Smooth muscle cell (in vitro differentiated cells): ENCODE measurements at regions not wholly inside any gene's neighbourhood (a gene's known extent, or its start where the extent isn't known, plus 50 kb on each side); places are given as distances from the start of the nearest gene placed in this dataset.

ENCODE experiments used
- DNase-seq: peaks from one replicate; lab custom pipeline; 2025; ENCODE audit not compliant: unreplicated experiment; lab: John Stamatoyannopoulos, UW
- H2AFZ ChIP-seq: fragments of 200-600 bp; sonication (generic); 2 replicates; pipeline ENCODE4 v1.6.0; 2016; ENCODE audit warnings: antibody characterized with exemption, low read depth, mild to moderate bottlenecking
- H3F3A ChIP-seq: fragments of 200-600 bp; sonication (generic); 2 replicates; pipeline ENCODE4 v1.6.0; 2017; ENCODE audit warnings: antibody characterized with exemption, low read depth
- H3K27ac ChIP-seq: fragments of 200-600 bp; sonication (generic); 2 replicates; pipeline ENCODE4 v1.5.1; 2016; ENCODE audit warnings: low read depth, mild to moderate bottlenecking
- H3K27me3 ChIP-seq: fragments of 200-600 bp; sonication (generic); 2 replicates; pipeline ENCODE4 v1.6.1; 2016; ENCODE audit warnings: low read depth, mild to moderate bottlenecking
- H3K36me3 ChIP-seq: fragments of 200-600 bp; sonication (generic); 2 replicates; pipeline ENCODE4 v1.5.1; 2016; ENCODE audit warnings: low read depth
- H3K4me1 ChIP-seq: fragments of 200-600 bp; sonication (generic); 2 replicates; pipeline ENCODE4 v1.5.1; 2016; ENCODE audit warnings: low read depth
- H3K4me2 ChIP-seq: fragments of 200-600 bp; sonication (generic); 2 replicates; pipeline ENCODE4 v1.6.0; 2016; ENCODE audit warnings: mild to moderate bottlenecking
- H3K4me3 ChIP-seq: fragments of 200-600 bp; sonication (generic); 2 replicates; pipeline ENCODE4 v1.5.1; 2016; ENCODE audit warnings: mild to moderate bottlenecking
- H3K79me2 ChIP-seq: fragments of 200-600 bp; sonication (generic); 2 replicates; pipeline ENCODE4 v1.6.0; 2016; ENCODE audit warnings: low read depth, mild to moderate bottlenecking
- H3K9ac ChIP-seq: fragments of 200-600 bp; sonication (generic); 2 replicates; pipeline ENCODE4 v1.6.0; 2016; ENCODE audit warnings: low read depth
- H3K9me3 ChIP-seq: fragments of 200-600 bp; sonication (generic); replicated peaks from 2 replicates; pipeline ENCODE4 v1.5.1; 2016; ENCODE audit warnings: low read depth
- H4K20me1 ChIP-seq: fragments of 200-600 bp; sonication (generic); 2 replicates; pipeline ENCODE4 v1.6.0; 2016; ENCODE audit warnings: low read depth
- WGBS: methylation state at CpG from one replicate; pipeline ENCODE4 v1.1.7; 2016; ENCODE audit warnings: low lambda C conversion rate; 5-methylcytosine and 5-hydroxymethylcytosine counted together
- TF ChIP-seq, protein P1 (sequence below): fragments of 200-600 bp; sonication (generic); IDR thresholded peaks from 2 replicates; pipeline ENCODE4 v1.5.1; 2017; ENCODE audit warnings: borderline replicate concordance, mild to moderate bottlenecking, antibody characterized with exemption; ENCODE audit not compliant: insufficient read depth, poor library complexity, severe bottlenecking

DNA sequence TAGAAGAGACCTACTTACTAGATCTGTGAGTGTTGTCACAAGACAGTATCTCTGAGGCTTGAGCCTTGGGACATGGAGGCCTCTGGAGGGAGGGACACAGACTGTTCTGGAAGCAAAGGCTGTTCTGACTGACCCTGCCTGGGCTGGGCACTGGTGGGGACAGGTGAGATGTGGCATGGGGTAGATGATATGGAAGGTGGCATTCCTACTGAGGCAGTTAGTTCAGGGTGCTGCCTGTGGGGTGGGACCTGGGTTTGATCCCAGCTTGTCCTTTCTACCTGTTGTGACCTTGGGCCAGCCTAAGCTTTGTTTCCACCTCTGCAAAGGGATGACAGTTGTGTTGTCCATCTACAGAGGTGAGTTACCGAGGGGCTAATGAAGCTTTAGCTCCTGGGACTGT lies 140.2 kb downstream of the C9orf50 start:
- peaks cover 47% of the 10 kb centered on the region for H3F3A ChIP-seq
- H4K20me1 ChIP-seq: no peaks in the 10 kb centered on the region
- peak overlapping the region; percentile 21 for H3K4me2 ChIP-seq
- H3K9me3 ChIP-seq: no peaks in the 10 kb centered on the region
- peaks cover 8% of the 10 kb centered on the region for H3K79me2 ChIP-seq
- H3K9ac ChIP-seq: no peak overlapping the region
- no peak for DNase-seq
- no peaks in the 10 kb centered on the region for H3K36me3 ChIP-seq
- H3K4me1 ChIP-seq: peaks cover 27% of the 10 kb centered on the region
- H3K4me3 ChIP-seq: no peak overlapping the region
- H3K27ac ChIP-seq: peak overlapping the region; percentile 100
- TF ChIP-seq, protein P1, sequence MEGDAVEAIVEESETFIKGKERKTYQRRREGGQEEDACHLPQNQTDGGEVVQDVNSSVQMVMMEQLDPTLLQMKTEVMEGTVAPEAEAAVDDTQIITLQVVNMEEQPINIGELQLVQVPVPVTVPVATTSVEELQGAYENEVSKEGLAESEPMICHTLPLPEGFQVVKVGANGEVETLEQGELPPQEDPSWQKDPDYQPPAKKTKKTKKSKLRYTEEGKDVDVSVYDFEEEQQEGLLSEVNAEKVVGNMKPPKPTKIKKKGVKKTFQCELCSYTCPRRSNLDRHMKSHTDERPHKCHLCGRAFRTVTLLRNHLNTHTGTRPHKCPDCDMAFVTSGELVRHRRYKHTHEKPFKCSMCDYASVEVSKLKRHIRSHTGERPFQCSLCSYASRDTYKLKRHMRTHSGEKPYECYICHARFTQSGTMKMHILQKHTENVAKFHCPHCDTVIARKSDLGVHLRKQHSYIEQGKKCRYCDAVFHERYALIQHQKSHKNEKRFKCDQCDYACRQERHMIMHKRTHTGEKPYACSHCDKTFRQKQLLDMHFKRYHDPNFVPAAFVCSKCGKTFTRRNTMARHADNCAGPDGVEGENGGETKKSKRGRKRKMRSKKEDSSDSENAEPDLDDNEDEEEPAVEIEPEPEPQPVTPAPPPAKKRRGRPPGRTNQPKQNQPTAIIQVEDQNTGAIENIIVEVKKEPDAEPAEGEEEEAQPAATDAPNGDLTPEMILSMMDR: no peak
- WGBS: 94% methylated on average over 1 of the region's 1 CpG
- no peaks in the 10 kb centered on the region for H3K27me3 ChIP-seq
- H2AFZ ChIP-seq: no peak overlapping the region

DNA sequence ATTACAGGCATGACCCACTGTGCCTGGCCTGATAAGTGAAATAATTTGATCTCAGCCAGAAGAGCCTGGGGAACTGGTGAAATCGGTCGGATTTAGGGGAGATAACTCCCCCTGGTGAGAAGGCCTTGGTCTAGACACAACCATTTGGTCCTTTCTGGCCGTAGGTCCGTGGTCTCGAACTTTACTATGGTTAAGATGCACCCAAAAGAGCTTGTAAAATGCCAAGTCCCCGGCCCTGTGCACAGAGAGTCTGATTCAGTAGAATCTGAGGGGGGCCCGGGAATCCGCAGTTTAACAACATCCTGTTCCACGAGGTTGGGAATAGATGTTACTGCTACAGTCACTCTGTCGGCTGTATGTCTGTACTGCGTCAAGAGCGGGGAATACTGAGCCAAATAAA lies 140.7 kb downstream of the C9orf50 start:
- Histone ChIP-seq H3K4me1 (peaks cover 25% of the 10 kb centered on the region), H2AFZ (no peak overlapping the region), H3K36me3 (no peaks in the 10 kb centered on the region), H3F3A (peaks cover 42% of the 10 kb centered on the region), H3K27ac (peak overlapping the region; percentile 100), H4K20me1 (no peaks in the 10 kb centered on the region), H3K9ac (no peak overlapping the region), H3K4me2 (peak overlapping the region; percentile 21), H3K79me2 (peaks cover 8% of the 10 kb centered on the region), H3K9me3 (no peaks in the 10 kb centered on the region), H3K4me3 (no peak overlapping the region), H3K27me3 (no peaks in the 10 kb centered on the region)
- TF ChIP-seq, protein P1: no peak
- no peak for DNase-seq
- 26% methylated on average over 12 of the region's 12 CpGs for whole genome bisulfite sequencing

DNA sequence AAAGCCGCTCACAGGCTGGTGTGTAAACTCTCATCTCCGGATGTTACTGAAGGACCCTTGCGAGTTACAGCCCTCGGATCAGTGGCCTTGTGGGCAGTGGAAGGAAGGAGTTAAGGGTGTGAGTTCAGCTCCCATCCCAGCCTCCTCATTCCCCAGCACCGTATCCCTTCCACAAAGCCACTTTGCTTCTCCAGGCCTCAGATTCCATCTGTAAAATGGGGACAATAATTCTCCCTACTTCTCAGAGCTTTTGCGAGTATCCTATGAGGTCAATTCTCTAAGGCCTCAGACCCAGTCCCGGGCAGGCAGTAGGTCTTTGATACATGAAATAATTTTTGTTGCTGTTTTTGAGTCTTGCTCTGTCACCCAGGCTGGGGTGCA lies 141.3 kb downstream of the C9orf50 start:
- TF ChIP-seq, protein P1: no peak
- Histone ChIP-seq H3K4me3 (no peak overlapping the region), H3F3A (peaks cover 40% of the 10 kb centered on the region), H3K4me1 (peaks cover 25% of the 10 kb centered on the region), H3K27ac (peak overlapping the region; percentile 100), H3K36me3 (no peaks in the 10 kb centered on the region), H3K9me3 (no peaks in the 10 kb centered on the region), H3K9ac (no peak overlapping the region), H3K79me2 (peaks cover 6% of the 10 kb centered on the region), H4K20me1 (no peaks in the 10 kb centered on the region), H3K4me2 (no peak overlapping the region), H3K27me3 (no peaks in the 10 kb centered on the region), H2AFZ (peak overlapping the region; percentile 20)
- DNase-seq: no peak
- WGBS: 80% methylated on average over 7 of the region's 7 CpGs

DNA sequence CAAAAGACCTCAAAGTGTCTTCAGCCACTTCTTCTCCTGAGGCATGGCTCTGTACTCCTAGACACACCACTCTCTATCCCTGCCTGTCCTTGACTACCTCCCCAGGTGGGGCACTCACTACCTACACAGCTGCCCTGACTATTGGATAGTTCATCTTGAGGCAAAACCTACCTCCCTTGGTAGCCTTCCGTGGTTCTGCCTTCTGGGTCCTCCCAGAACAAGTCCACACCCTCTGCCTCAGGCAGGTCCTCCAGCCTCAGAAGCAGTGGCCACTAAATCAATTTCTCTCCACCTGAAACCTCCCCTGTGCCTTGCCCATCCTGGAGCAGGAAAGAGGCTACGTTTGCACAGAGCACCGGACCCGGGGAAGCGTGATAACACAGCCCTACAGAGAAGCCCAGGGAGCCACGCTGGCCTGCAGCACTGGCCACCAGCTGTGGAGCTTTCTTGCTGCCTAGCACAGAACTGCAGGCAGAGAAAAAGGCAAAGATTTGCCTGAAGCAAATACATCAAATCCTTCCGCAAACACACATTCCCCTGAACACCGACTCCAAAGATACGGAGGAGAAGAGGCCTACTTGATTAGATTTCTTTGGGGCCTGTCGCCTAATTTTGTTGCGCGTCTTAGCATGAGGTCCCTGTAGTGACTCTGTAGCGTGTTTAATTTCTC lies 141.8 kb downstream of the C9orf50 start:
- no peak overlapping the region for H3K9ac ChIP-seq
- H3F3A ChIP-seq: peaks cover 36% of the 10 kb centered on the region
- no peak for DNase-seq
- peak overlapping the region; percentile 100 for H3K27ac ChIP-seq
- TF ChIP-seq, protein P1: no peak
- peaks cover 24% of the 10 kb centered on the region for H3K4me1 ChIP-seq
- H3K9me3 ChIP-seq: no peaks in the 10 kb centered on the region
- 47% methylated on average over 13 of the region's 13 CpGs for WGBS
- no peak overlapping the region for H3K4me2 ChIP-seq
- peak overlapping the region; percentile 20 for H2AFZ ChIP-seq
- H3K27me3 ChIP-seq: no peaks in the 10 kb centered on the region
- H4K20me1 ChIP-seq: no peaks in the 10 kb centered on the region
- no peak overlapping the region for H3K4me3 ChIP-seq
- H3K79me2 ChIP-seq: peaks cover under 1% of the 10 kb centered on the region
- H3K36me3 ChIP-seq: no peaks in the 10 kb centered on the region
